Astrocyte (in vitro differentiated cells and primary cell): ENCODE measurements at regions not wholly inside any gene's neighbourhood (a gene's known extent, or its start where the extent isn't known, plus 50 kb on each side); places are given as distances from the start of the nearest gene placed in this dataset.

Source experiments
- CTCF ChIP-seq: IDR thresholded peaks from 2 replicates; pipeline ENCODE4 v1.5.1; 2011; ENCODE audit warnings: low read depth, mild to moderate bottlenecking, inconsistent platforms, low read length, moderate library complexity; ENCODE audit not compliant: insufficient read depth
- EZH2 ChIP-seq: IDR thresholded peaks from 2 replicates; pipeline ENCODE4 v1.6.1; 2012; ENCODE audit warnings: mild to moderate bottlenecking, low read length, inconsistent platforms; ENCODE audit not compliant: insufficient read depth

- TF ChIP-seq CTCF (no peak), EZH2 (no peak)
These were observed 276.0 kb downstream of the ARL4A start for GRCh38 chr7:12963435-12963834.
